ENCODE measurements at regions not wholly inside any gene's neighbourhood (a gene's known extent, or its start where the extent isn't known, plus 50 kb on each side); places are given as distances from the start of the nearest gene placed in this dataset.
"Not testable (repeated sequence)": the region's sequence is repeated elsewhere in the genome, so short reads cannot be mapped to it uniquely, and the experiment has no call there.

GRCh38 chr1:221254813-221255212 is 375.6 kb downstream of the HLX start:
- no peak for DNase-seq
- Histone ChIP-seq H3K36me3 (no peaks in the 10 kb centered on the region), H3K4me3 (ENCODE audit: low read depth, low read length) (no peak overlapping the region), H3K9me3 (no peaks in the 10 kb centered on the region), H3K4me1 (no peaks in the 10 kb centered on the region), H3K27me3 (no peaks in the 10 kb centered on the region)
- TF ChIP-seq CTCF (IDR thresholded peaks at IDR 0.05; ENCODE audit: low read depth, low read length): no peak

GRCh38 chr1:221256773-221257172 is 377.5 kb downstream of the HLX start:
- Histone ChIP-seq H3K36me3 (no peaks in the 10 kb centered on the region), H3K9me3 (no peaks in the 10 kb centered on the region), H3K27me3 (no peaks in the 10 kb centered on the region), H3K4me3 (ENCODE audit: low read depth, low read length) (no peak overlapping the region), H3K4me1 (no peaks in the 10 kb centered on the region)
- TF ChIP-seq CTCF (IDR thresholded peaks at IDR 0.05; ENCODE audit: low read depth, low read length): no peak
- DNase-seq: no peak

GRCh38 chr1:221257548-221257947 is 378.3 kb downstream of the HLX start:
- not testable (repeated sequence) for DNase-seq; H3K9me3 ChIP-seq; H3K36me3 ChIP-seq; H3K4me3 ChIP-seq (ENCODE audit: low read depth, low read length); H3K4me1 ChIP-seq; H3K27me3 ChIP-seq

- H3K27me3 ChIP-seq; H3K9me3 ChIP-seq; H3K4me1 ChIP-seq; DNase-seq; H3K4me3 ChIP-seq (ENCODE audit: low read depth, low read length); H3K36me3 ChIP-seq: not testable (repeated sequence)
Observed at GRCh38 chr1:221262677-221263076, 383.4 kb downstream of the HLX start.

GRCh38 chr1:221263831-221264767 is 384.9 kb downstream of the HLX start:
- H3K4me3 ChIP-seq (ENCODE audit: low read depth, low read length): no peak overlapping the region
- peaks cover 5% of the 10 kb centered on the region; the same call in 1 of the 2 replicates for H3K9me3 ChIP-seq
- no peaks in the 10 kb centered on the region for H3K27me3 ChIP-seq
- peak; percentile 84 for TF ChIP-seq CTCF (IDR thresholded peaks at IDR 0.05; ENCODE audit: low read depth, low read length)
- peaks cover 4% of the 10 kb centered on the region; the same call in 1 of the 2 replicates for H3K4me1 ChIP-seq
- DNase-seq: peak; percentile 82
- H3K36me3 ChIP-seq: no peaks in the 10 kb centered on the region

GRCh38 chr1:221264848-221265247 is 385.6 kb downstream of the HLX start:
- H3K9me3 ChIP-seq: peaks cover 5% of the 10 kb centered on the region; the same call in 1 of the 2 replicates
- peaks cover 4% of the 10 kb centered on the region; the same call in 1 of the 2 replicates for H3K4me1 ChIP-seq
- H3K4me3 ChIP-seq (ENCODE audit: low read depth, low read length): no peak overlapping the region
- no peaks in the 10 kb centered on the region for H3K36me3 ChIP-seq
- H3K27me3 ChIP-seq: no peaks in the 10 kb centered on the region
- TF ChIP-seq CTCF (IDR thresholded peaks at IDR 0.05; ENCODE audit: low read depth, low read length): no peak
- DNase-seq: no peak

GRCh38 chr1:221268295-221268694 is 389.1 kb downstream of the HLX start:
- no peak for DNase-seq
- H3K4me1 ChIP-seq: peaks cover 4% of the 10 kb centered on the region; the same call in 1 of the 2 replicates
- no peaks in the 10 kb centered on the region for H3K27me3 ChIP-seq
- no peak for TF ChIP-seq CTCF (IDR thresholded peaks at IDR 0.05; ENCODE audit: low read depth, low read length)
- no peak overlapping the region for H3K4me3 ChIP-seq (ENCODE audit: low read depth, low read length)
- peaks cover 4% of the 10 kb centered on the region; the same call in 1 of the 2 replicates for H3K9me3 ChIP-seq
- H3K36me3 ChIP-seq: no peaks in the 10 kb centered on the region
